GM23338 (cell line): ENCODE measurements at regions not wholly inside any gene's neighbourhood (a gene's known extent, or its start where the extent isn't known, plus 50 kb on each side); places are given as distances from the start of the nearest gene placed in this dataset.
A peak's percentile ranks its signal among the peaks of the same experiment; 100 is the strongest.

Experiments used
- ATAC-seq: fragments of 200-7000 bp; cut with Tn5 transposase; 3 replicates; pipeline ENCODE4 v1.9.1; 2020
- DNase-seq: peaks from one replicate; pipeline ENCODE4 v3.0.0-alpha.2; 2015; ENCODE audit warnings: low spot score
- H2AFZ ChIP-seq: fragments of 200-600 bp; sonication (generic); 2 replicates; pipeline ENCODE4 v1.8.0; 2016; ENCODE audit warnings: antibody characterized with exemption, mild to moderate bottlenecking, moderate library complexity
- H3F3A ChIP-seq: fragments of 200-600 bp; sonication (generic); replicated peaks from 2 replicates; pipeline ENCODE4 v1.8.0; 2017; ENCODE audit warnings: antibody characterized with exemption, mixed run types, low read depth
- H3K27ac ChIP-seq: fragments of 200-600 bp; sonication (generic); 2 replicates; pipeline ENCODE4 v1.6.1; 2016; ENCODE audit warnings: low read depth
- H3K27me3 ChIP-seq: fragments of 200-600 bp; sonication (generic); 2 replicates; pipeline ENCODE4 v1.8.0; 2016; ENCODE audit warnings: mild to moderate bottlenecking, mixed run types, moderate library complexity; ENCODE audit not compliant: insufficient read depth
- H3K36me3 ChIP-seq: fragments of 200-600 bp; sonication (generic); 2 replicates; pipeline ENCODE4 v1.8.0; 2016; ENCODE audit warnings: mild to moderate bottlenecking; ENCODE audit not compliant: insufficient read depth
- H3K4me1 ChIP-seq: fragments of 200-600 bp; sonication (generic); 2 replicates; pipeline ENCODE4 v1.8.0; 2016; ENCODE audit warnings: mild to moderate bottlenecking, moderate library complexity; ENCODE audit not compliant: insufficient read depth
- H3K4me2 ChIP-seq: fragments of 200-600 bp; sonication (generic); 2 replicates; pipeline ENCODE4 v1.7.1; 2017; ENCODE audit warnings: mixed run types
- H3K4me3 ChIP-seq: fragments of 200-600 bp; sonication (generic); 2 replicates; pipeline ENCODE4 v1.6.1; 2016; ENCODE audit warnings: mixed run types
- H3K79me2 ChIP-seq: fragments of 200-600 bp; sonication (generic); replicated peaks from 2 replicates; pipeline ENCODE4 v1.8.0; 2017; ENCODE audit warnings: mild to moderate bottlenecking; ENCODE audit not compliant: insufficient read depth
- H3K9me2 ChIP-seq: fragments of 200-600 bp; sonication (generic); 2 replicates; pipeline ENCODE4 v1.8.0; 2017; ENCODE audit not compliant: insufficient read depth
- H4K20me1 ChIP-seq: fragments of 200-600 bp; sonication (generic); replicated peaks from 2 replicates; pipeline ENCODE4 v1.8.0; 2017; ENCODE audit warnings: mild to moderate bottlenecking; ENCODE audit not compliant: insufficient read depth
- H3K27ac Mint-ChIP-seq: 2 replicates; pipeline ENCODE4 v1.8.0; 2020; ENCODE audit warnings: inconsistent platforms, mild to moderate bottlenecking, moderate library complexity, mixed read lengths
- H3K27me3 Mint-ChIP-seq: 3 replicates; pipeline ENCODE4 v1.8.0; 2022; ENCODE audit warnings: low read depth, mild to moderate bottlenecking, moderate library complexity, mixed read lengths, inconsistent platforms; ENCODE audit not compliant: insufficient read depth, poor library complexity
- H3K36me3 Mint-ChIP-seq: 3 replicates; pipeline ENCODE4 v1.8.0; 2021; ENCODE audit warnings: low read depth, mild to moderate bottlenecking, inconsistent platforms, moderate library complexity, mixed read lengths
- H3K4me1 Mint-ChIP-seq: 3 replicates; pipeline ENCODE4 v1.8.0; 2020; ENCODE audit warnings: mild to moderate bottlenecking, inconsistent platforms, mixed read lengths
- H3K4me3 Mint-ChIP-seq: 3 replicates; pipeline ENCODE4 v1.8.0; 2021; ENCODE audit warnings: moderate library complexity, mild to moderate bottlenecking, inconsistent platforms, mixed read lengths
- H3K9me3 Mint-ChIP-seq: 3 replicates; pipeline ENCODE4 v1.8.0; 2020; ENCODE audit warnings: moderate library complexity, mild to moderate bottlenecking, inconsistent platforms, mixed read lengths
- CREB1 ChIP-seq: fragments of 250-450 bp; sonication (Bioruptor Pico); IDR thresholded peaks from 2 replicates; pipeline ENCODE4 v1.5.0; 2020; ENCODE audit warnings: low read depth, mild to moderate bottlenecking, moderate library complexity
- EZH2 ChIP-seq: fragments of 200-600 bp; sonication (generic); IDR thresholded peaks from one replicate; pipeline ENCODE4 v1.8.0; 2017; ENCODE audit warnings: antibody characterized with exemption, mild to moderate bottlenecking, low read depth; ENCODE audit not compliant: unreplicated experiment
- EZH2phosphoT487 ChIP-seq: fragments of 200-600 bp; sonication (generic); IDR thresholded peaks from one replicate; pipeline ENCODE4 v1.8.1; 2018; ENCODE audit warnings: antibody characterized with exemption; ENCODE audit not compliant: unreplicated experiment
- JUNB ChIP-seq: IDR thresholded peaks from one replicate; pipeline ENCODE4 v1.6.1; 2016; ENCODE audit warnings: antibody characterized with exemption; ENCODE audit not compliant: unreplicated experiment
- NANOG ChIP-seq: IDR thresholded peaks from 2 replicates; pipeline ENCODE4 v1.6.1; 2016; ENCODE audit warnings: antibody characterized with exemption, borderline replicate concordance
- POLR2AphosphoS5 ChIP-seq: IDR thresholded peaks from 2 replicates; pipeline ENCODE4 v1.6.1; 2016; ENCODE audit warnings: antibody characterized with exemption, low read depth
- STAT1 ChIP-seq: IDR thresholded peaks from one replicate; pipeline ENCODE4 v1.6.1; 2016; ENCODE audit warnings: antibody characterized with exemption; ENCODE audit not compliant: unreplicated experiment
- ZNF114 ChIP-seq: fragments of 250-450 bp; sonication (Bioruptor Pico); IDR thresholded peaks from 2 replicates; pipeline ENCODE4 v1.5.0; 2020; ENCODE audit warnings: mild to moderate bottlenecking, moderate library complexity
- ZNF331 ChIP-seq: fragments of 250-450 bp; sonication (Bioruptor Pico); IDR thresholded peaks from 2 replicates; pipeline ENCODE4 v1.5.0; 2020; ENCODE audit warnings: low read depth, mild to moderate bottlenecking, moderate library complexity
- TF ChIP-seq, protein P1 (sequence below): IDR thresholded peaks from one replicate; pipeline ENCODE4 v1.6.1; 2018; ENCODE audit warnings: antibody characterized with exemption; ENCODE audit not compliant: unreplicated experiment
- TF ChIP-seq, protein P2 (sequence below): fragments of 250-450 bp; sonication (Bioruptor Pico); IDR thresholded peaks from 2 replicates; pipeline ENCODE4 v1.5.0; 2020; ENCODE audit warnings: mild to moderate bottlenecking, moderate library complexity

- Histone ChIP-seq H2AFZ (peak overlapping the region; percentile 64), H3K27me3 (no peaks in the 10 kb centered on the region), H3K27ac (no peak overlapping the region), H4K20me1 (no peaks in the 10 kb centered on the region), H3K36me3 (no peaks in the 10 kb centered on the region), H3K79me2 (no peaks in the 10 kb centered on the region), H3K4me3 (no peak overlapping the region), H3F3A (no peaks in the 10 kb centered on the region), H3K4me1 (no peaks in the 10 kb centered on the region), H3K4me2 (no peak overlapping the region), H3K9me2 (no peaks in the 10 kb centered on the region)
- H3K4me3 Mint-ChIP-seq: no peak overlapping the region
- no peaks in the 10 kb centered on the region; the same call in 2 of the 3 replicates for H3K4me1 Mint-ChIP-seq
- no peak overlapping the region for H3K27ac Mint-ChIP-seq
- H3K9me3 Mint-ChIP-seq: no peaks in the 10 kb centered on the region
- H3K27me3 Mint-ChIP-seq: no peaks in the 10 kb centered on the region
- peak; percentile 5 for DNase-seq
- ATAC-seq: no peak
- TF ChIP-seq STAT1 (no peak), CREB1 (CRISPR knock-in tag) (no peak), ZNF114 (CRISPR knock-in tag) (no peak)
- no peaks in the 10 kb centered on the region for H3K36me3 Mint-ChIP-seq
Observed at GRCh38 chr13:54092686-54093085, 1064.1 kb downstream of the OLFM4 start.

DNA sequence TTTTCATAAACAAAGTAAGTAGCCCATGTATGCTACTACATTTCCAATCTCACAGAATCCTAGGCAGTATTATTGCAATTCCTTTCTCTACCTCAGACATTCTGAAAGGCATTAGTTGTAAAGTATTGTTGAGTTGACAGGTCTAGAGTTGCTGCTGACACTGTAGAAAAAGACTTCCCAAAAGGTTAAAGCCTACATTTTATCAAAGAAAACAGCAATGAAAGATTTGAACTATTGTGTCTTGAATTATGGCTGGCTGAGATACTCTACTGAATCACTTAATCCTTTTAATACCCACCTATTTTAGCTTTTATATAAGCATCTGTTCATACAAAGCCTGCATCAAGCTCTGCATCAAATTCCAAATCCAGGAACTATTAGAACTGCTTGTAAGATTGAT lies 1082.0 kb downstream of the OLFM4 start:
- no peaks in the 10 kb centered on the region; the same call in 1 of the 2 replicates for H3K9me2 ChIP-seq
- no peaks in the 10 kb centered on the region for H3F3A ChIP-seq
- H3K27me3 Mint-ChIP-seq: no peaks in the 10 kb centered on the region
- H3K4me3 ChIP-seq: no peak overlapping the region
- H3K4me1 Mint-ChIP-seq: peaks cover 5% of the 10 kb centered on the region; the same call in 2 of the 3 replicates
- 0 out of 2 replicates have a peak, but pooled peaks cover 7% of the 10 kb centered on the region for H3K4me1 ChIP-seq
- no peak overlapping the region for H3K27ac Mint-ChIP-seq
- ATAC-seq (no peak), DNase-seq (no peak)
- H3K9me3 Mint-ChIP-seq: no peaks in the 10 kb centered on the region
- no peaks in the 10 kb centered on the region for H3K36me3 ChIP-seq
- H3K4me3 Mint-ChIP-seq: no peak overlapping the region
- no peaks in the 10 kb centered on the region for H3K27me3 ChIP-seq
- no peak overlapping the region for H3K27ac ChIP-seq
- TF ChIP-seq, protein P1, sequence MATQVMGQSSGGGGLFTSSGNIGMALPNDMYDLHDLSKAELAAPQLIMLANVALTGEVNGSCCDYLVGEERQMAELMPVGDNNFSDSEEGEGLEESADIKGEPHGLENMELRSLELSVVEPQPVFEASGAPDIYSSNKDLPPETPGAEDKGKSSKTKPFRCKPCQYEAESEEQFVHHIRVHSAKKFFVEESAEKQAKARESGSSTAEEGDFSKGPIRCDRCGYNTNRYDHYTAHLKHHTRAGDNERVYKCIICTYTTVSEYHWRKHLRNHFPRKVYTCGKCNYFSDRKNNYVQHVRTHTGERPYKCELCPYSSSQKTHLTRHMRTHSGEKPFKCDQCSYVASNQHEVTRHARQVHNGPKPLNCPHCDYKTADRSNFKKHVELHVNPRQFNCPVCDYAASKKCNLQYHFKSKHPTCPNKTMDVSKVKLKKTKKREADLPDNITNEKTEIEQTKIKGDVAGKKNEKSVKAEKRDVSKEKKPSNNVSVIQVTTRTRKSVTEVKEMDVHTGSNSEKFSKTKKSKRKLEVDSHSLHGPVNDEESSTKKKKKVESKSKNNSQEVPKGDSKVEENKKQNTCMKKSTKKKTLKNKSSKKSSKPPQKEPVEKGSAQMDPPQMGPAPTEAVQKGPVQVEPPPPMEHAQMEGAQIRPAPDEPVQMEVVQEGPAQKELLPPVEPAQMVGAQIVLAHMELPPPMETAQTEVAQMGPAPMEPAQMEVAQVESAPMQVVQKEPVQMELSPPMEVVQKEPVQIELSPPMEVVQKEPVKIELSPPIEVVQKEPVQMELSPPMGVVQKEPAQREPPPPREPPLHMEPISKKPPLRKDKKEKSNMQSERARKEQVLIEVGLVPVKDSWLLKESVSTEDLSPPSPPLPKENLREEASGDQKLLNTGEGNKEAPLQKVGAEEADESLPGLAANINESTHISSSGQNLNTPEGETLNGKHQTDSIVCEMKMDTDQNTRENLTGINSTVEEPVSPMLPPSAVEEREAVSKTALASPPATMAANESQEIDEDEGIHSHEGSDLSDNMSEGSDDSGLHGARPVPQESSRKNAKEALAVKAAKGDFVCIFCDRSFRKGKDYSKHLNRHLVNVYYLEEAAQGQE: no peak
- TF ChIP-seq POLR2AphosphoS5 (no peak), STAT1 (no peak), EZH2 (no peak), NANOG (no peak), JUNB (no peak), EZH2phosphoT487 (no peak), ZNF331 (CRISPR knock-in tag) (no peak)
- TF ChIP-seq, protein P2, sequence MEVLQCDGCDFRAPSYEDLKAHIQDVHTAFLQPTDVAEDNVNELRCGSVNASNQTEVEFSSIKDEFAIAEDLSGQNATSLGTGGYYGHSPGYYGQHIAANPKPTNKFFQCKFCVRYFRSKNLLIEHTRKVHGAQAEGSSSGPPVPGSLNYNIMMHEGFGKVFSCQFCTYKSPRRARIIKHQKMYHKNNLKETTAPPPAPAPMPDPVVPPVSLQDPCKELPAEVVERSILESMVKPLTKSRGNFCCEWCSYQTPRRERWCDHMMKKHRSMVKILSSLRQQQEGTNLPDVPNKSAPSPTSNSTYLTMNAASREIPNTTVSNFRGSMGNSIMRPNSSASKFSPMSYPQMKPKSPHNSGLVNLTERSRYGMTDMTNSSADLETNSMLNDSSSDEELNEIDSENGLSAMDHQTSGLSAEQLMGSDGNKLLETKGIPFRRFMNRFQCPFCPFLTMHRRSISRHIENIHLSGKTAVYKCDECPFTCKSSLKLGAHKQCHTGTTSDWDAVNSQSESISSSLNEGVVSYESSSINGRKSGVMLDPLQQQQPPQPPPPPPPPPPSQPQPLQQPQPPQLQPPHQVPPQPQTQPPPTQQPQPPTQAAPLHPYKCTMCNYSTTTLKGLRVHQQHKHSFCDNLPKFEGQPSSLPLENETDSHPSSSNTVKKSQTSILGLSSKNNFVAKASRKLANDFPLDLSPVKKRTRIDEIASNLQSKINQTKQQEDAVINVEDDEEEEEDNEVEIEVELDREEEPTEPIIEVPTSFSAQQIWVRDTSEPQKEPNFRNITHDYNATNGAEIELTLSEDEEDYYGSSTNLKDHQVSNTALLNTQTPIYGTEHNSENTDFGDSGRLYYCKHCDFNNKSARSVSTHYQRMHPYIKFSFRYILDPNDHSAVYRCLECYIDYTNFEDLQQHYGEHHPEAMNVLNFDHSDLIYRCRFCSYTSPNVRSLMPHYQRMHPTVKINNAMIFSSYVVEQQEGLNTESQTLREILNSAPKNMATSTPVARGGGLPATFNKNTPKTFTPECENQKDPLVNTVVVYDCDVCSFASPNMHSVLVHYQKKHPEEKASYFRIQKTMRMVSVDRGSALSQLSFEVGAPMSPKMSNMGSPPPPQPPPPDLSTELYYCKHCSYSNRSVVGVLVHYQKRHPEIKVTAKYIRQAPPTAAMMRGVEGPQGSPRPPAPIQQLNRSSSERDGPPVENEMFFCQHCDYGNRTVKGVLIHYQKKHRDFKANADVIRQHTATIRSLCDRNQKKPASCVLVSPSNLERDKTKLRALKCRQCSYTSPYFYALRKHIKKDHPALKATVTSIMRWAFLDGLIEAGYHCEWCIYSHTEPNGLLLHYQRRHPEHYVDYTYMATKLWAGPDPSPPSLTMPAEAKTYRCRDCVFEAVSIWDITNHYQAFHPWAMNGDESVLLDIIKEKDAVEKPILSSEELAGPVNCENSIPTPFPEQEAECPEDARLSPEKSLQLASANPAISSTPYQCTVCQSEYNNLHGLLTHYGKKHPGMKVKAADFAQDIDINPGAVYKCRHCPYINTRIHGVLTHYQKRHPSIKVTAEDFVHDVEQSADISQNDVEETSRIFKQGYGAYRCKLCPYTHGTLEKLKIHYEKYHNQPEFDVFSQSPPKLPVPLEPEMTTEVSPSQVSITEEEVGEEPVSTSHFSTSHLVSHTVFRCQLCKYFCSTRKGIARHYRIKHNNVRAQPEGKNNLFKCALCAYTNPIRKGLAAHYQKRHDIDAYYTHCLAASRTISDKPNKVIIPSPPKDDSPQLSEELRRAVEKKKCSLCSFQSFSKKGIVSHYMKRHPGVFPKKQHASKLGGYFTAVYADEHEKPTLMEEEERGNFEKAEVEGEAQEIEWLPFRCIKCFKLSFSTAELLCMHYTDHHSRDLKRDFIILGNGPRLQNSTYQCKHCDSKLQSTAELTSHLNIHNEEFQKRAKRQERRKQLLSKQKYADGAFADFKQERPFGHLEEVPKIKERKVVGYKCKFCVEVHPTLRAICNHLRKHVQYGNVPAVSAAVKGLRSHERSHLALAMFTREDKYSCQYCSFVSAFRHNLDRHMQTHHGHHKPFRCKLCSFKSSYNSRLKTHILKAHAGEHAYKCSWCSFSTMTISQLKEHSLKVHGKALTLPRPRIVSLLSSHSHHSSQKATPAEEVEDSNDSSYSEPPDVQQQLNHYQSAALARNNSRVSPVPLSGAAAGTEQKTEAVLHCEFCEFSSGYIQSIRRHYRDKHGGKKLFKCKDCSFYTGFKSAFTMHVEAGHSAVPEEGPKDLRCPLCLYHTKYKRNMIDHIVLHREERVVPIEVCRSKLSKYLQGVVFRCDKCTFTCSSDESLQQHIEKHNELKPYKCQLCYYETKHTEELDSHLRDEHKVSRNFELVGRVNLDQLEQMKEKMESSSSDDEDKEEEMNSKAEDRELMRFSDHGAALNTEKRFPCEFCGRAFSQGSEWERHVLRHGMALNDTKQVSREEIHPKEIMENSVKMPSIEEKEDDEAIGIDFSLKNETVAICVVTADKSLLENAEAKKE (CRISPR knock-in tag): no peak
- H3K4me2 ChIP-seq: no peak overlapping the region
- no peak overlapping the region for H2AFZ ChIP-seq
- no peaks in the 10 kb centered on the region for H4K20me1 ChIP-seq
- peaks cover 4% of the 10 kb centered on the region; the same call in 1 of the 3 replicates for H3K36me3 Mint-ChIP-seq
- no peaks in the 10 kb centered on the region for H3K79me2 ChIP-seq
